ENCODE measurements at regions not wholly inside any gene's neighbourhood (a gene's known extent, or its start where the extent isn't known, plus 50 kb on each side); places are given as distances from the start of the nearest gene placed in this dataset.

DNA sequence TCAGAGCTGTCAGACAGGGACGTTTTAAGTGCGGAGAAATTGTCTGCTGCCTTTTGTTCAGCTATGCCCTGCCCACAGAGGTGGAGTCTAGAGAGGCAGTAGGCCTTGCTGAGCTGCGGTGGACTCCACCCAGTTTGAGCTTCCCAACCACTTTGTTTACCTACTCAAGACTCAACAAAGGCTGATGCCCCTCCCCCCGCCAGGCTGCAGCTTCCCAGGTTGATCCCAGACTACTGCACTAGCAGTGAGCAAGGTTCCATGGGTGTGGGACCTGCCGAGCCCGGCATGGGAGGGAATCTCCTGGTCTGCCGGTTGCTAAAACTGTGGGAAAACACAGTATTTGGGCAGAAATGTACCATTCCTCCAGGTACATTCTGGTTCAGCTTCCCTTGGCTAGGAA is 282.1 kb downstream of the VGLL3 start:
- no peak for DNase-seq

DNA sequence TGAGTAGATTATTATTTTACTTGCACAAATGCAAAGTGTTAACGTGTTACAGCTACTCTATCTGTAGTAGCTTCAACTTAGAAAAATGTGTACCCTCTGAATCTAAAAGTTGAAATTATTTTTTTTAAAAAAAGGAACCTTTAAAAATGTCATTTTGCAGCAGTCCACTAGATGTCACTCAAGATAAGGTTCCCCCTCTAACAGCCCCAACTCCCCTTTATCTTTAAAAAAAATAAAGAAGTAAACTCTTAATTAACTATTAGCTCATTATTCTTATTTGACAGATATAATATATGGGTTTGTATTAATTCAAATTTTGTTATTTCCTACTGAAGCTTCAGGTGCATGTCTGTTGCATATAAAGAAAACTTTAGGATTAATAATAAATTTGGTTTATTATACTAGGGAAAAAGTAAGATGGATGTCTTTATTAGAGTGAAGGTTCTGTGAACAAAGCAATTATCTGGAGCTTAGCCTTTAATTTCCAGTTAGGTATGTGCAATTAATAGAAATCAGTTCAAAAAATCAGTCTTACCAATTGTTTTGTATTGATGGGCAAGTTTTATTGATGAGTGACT is 288.5 kb downstream of the VGLL3 start:
- DNase-seq = peak; percentile 6

DNA sequence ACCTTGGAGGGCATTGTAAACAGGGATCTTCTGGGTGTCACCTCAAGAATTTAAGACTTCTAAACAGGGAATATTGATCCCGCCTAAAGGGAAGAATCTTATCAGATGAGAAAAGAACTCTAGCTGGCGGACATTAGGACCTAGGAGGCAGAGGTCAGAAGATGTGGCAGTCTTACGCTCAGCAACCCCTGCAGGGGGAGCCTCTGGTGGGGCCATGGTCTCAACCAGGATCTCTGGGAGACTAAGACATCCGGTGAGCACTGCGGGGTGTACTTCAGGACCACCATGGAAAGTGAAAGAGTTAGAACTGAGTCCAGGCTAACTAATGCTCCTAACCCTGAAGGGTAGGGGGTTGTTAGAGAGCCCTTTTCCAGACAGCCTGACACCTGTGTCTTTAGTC is 295.2 kb downstream of the VGLL3 start:
- no peak for DNase-seq

DNA sequence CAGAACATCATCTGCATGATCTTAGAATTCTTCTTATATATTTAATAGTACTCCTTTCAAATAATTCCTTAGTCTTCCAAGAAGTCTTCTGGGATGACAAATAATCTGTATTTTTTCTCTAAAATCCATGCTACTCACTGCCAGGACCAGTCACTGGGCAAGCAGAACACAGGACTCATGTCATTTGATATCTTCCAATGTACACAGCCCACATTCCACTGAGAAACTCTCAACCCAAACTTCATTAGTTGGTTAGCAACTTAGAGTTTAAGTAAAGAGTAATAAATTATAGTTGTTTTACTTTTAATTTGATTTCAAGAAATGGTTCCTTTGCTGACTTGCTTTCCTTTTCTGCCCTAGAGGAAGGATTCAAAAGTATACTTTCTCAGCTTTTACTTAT is 317.0 kb downstream of the VGLL3 start:
- no peak for DNase-seq

DNA sequence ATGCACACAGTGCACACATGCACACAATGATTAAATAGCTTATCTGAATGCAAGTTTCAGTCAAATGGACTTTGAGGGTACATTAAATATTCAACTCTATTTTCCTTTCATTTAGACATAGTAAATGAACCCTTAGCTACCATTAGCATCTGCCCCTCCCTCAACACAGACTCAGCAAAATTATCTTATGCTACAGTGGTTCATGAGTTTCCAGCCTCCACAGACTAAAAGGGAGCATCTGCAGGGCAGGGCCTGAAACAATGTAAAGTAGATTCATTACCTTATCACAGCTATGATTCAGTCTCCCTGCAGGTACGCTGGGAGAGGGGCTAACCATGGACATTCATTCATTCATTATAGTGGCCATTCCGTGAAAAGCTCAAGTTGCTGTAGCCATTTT is 329.1 kb downstream of the VGLL3 start:
- DNase-seq = no peak

DNA sequence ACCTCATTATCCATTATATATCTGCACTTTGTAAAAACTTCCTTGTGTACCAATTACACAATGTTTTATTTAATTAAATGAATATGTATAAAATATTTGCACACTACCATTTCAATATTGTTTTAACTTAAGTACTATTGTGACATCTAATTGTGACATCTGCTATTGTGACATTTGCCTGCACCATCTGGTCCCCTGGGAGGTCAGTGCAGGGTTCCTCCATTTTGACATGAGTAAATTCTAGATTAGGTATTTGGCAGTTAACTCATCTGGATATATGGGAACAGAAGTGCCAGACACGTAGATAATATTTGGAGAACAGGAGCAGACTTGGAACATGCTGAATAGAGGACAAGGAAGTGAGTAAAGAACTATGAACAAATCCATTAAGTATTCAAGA is 332.1 kb downstream of the VGLL3 start:
- no peak for DNase-seq

DNA sequence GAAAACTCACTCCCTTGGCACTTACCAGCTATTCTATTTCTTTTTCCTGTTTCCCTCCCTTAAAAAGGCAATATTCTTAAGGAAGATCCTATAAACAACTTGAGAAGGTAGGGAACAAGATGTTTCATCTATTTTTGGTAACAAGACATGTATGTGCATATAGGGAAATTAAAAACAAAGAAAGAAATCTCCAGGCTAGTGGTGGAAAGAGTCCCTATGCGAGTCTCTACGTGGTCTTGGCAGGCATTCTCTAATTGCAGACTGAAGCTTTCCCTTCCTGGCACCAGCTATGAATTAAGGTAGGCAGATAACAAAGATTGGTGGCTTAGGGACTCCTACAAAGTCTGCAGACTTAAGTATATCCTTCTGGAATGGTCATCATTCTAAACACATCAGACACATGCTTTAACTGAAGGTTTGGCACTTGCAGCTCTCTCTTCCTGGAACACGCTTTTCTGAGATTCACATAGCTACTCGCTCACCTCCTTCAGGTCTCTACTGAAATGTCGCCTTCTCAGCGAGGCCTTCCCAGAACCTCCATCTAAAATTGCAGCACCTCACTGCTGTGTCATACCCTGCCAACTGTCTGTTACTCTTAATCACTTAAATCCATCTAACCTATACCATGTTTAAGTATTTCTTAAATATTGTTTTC is 336.0 kb downstream of the VGLL3 start:
- DNase-seq = no peak

DNA sequence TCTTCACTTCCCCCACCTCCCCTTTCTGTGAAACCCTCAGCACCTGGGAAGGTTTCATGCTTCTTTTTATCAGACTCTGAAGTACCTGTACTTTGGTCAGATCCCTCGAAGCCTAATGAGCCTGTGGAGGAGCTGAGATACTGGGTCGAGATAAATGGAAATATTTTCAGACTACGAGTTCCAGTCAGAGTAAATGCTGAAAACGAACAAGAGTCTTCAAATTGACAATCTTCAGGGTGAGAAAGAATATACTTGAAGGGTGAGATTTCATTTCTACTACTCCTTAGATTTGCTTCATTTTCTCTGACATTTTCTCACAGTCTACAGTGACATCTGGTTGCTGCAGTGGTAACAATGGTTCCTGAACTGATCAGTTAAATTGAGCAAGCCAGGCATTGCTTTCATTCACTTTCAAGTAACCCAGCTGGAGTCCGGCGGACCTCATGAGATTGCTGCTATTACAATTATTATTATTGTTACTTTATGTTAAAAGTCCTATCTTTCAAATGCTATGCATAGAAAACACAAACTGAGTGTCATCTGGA is 337.2 kb downstream of the VGLL3 start:
- DNase-seq = no peak

DNA sequence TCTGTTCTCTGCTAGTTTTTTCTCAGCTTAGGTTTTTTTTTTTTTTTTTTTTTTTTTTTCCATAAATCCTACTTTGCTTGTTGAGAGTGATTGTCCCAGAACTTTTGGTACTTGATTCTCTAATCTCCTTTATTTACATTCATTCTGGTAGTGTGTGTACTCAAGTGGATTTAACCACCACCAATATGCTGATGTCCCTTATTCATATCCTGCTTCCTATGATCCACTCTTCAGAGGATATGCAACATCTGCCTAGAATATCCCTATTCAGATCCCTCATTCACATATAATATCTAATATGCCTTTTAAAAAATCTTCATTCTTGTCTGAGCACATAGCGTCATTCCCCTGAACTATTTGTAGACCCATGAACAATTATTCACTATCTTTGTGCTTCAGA is 342.9 kb downstream of the VGLL3 start:
- no peak for DNase-seq

DNA sequence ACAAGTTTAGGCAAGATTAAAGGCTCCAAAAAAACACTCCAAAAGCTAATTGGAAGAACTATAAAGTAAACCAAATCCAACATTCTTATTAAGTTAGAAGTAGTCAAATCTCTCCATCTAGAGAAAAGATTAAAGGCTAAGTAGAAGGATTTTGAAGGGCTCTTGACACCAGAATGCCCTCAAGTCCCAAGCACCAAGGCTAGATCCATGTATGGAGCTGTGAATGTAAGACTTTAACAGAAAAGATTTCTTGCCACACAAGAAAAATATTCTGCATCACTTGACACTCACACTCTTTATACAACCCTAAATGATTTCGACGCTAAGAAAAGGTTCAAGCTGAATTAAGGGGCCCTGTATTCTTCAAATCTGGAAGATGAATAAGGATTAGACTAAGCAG is 345.2 kb downstream of the VGLL3 start:
- no peak for DNase-seq

DNA sequence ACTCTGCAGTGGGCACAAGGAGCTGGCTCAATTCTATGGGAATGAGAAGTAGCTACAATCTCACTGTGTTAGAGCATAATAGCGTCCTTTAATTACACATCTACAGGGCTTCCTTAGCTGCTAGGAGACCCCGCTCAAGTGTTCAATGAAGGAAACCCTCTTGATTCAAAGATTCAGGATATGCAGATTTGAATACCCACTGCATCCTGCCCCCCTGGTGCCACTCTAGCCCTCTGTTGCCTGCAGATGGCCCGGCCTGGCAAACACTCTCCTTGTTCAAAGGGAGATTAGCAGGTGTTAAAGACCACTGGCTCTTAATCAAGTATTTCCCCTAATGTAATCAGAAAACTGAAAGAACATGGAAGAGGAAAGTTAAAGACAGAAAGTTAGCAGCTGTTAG is 356.6 kb downstream of the VGLL3 start:
- no peak for DNase-seq

DNA sequence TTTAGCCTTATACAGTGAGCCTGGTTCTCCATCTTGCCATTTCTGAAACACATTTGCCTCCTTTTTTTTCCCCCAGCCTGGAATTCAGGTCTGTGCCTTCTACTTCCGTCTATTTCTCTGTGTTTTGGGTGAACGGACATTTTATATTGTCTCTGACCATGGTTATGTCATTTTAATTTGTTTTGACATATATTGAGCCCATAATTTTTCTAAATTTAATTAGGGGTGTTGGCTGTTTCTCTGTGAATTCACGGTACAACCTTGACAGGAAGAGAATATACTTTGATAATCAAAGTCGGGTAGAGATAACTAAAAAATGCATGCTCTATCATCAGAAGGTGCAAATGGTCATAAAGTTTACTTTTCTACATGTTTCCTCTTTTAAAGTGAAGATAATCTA is 361.4 kb downstream of the VGLL3 start:
- DNase-seq = no peak

DNA sequence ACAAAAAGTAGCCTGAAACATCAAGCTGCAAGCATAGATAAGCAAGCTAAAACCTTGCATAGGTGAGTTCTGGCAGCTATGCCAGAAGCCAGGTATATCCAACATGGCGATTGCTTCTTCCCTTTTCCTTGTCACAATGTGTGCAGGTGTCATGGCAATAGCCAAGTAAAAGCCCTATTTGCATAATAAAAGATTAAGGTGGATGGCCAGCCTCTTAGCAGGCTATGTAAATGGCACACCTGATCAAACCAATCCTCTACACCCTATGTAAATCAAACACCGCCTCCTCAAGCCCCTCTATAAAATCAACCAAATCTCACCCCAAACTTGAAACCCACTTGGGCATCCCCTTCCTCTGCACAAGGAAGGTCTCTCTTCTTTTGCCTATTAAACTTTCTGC is 366.8 kb downstream of the VGLL3 start:
- DNase-seq = no peak

DNA sequence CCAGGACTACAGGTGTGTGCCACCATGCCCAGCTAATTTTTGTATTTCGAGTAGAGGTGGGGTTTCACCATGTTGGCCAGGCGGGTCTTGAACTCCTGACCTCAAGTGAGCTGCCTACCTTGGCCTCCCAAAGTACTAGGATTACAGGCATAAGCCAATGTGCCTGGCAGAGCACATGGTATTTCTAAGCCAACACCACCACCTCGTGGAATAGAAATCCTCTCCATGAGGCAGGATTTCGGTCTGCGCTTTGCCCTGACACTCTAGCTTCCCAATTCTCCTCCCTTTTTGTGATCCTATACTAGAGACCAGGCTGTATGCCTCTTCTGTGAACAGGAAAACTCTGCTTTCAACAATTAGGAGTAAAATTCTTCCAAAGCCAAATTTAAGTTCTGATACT is 372.2 kb downstream of the VGLL3 start:
- DNase-seq = no peak

DNA sequence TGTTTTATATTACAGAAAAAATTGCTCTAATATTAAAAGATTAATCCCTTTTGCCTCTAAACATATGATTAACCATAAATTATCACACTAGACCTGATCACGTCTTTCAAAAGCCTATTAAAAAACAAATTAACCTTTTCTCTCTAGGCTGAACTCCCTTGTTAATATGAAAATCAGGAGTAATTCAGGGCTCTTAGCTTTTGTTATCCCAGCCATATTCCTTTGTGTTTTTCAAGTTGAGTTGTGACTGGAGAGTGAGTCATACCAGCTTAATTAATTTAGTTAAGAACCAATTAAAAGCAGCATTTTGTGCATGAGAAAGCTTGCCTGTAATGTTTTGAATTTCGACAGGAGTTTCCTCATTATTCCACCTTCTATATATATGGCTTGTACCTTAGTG is 385.8 kb downstream of the VGLL3 start:
- no peak for DNase-seq

DNA sequence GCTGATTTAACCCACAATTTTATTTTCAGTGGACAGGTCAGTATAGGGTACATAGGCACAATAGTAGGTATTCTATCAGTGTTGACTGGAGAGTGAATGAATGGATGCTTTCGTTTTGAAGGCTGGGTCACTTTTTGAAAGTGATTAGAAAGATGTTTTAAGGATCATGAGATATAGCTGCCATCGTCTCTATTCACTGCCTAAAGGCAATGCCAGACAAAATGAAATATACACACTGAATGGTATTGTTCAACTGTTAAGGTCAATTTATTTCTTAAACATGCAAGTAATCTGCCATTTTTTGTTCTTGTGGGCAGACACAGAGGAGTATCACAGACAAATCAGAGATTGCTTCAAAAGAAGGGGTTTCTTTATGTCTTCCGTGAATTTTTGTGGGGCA is 395.3 kb downstream of the VGLL3 start:
- no peak for DNase-seq

DNA sequence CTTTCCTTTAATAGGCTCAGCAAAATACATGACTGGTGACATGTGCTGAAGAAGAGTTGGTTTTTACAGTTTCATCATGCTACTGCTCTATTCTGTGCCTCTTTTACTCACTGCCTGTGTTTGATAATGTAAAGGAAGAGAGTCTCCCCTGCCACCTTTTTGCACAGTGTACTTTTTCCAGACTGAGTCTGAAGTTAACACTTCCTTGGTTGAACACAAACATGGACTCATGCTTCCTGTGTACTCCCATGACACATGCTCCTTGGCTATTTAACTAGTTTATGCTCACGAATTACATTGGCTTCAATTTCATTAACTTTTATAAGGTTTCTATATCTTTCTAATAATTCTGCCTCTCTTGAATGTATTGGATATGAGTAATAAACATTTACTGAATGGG is 396.1 kb downstream of the VGLL3 start:
- no peak for DNase-seq

DNA sequence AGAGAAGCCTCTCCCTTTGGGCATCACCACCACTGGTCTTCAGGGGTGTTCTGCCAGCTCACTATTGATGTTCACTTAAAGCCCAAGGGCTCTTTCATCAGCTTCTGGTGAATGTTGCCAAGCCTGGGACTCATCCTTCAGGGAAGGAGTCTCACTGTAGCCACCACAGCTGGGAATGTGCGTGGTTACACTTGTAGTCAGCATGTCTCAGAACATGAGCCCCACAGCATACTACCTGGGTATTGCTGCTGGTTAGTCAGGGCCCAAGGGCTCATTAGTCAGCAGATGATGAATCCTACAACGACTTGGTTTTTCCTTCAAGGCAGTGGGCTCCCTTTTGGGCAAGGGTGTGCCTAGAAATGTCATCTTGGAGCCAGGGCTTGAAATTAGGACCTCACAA is 412.9 kb downstream of the VGLL3 start:
- DNase-seq = no peak

DNA sequence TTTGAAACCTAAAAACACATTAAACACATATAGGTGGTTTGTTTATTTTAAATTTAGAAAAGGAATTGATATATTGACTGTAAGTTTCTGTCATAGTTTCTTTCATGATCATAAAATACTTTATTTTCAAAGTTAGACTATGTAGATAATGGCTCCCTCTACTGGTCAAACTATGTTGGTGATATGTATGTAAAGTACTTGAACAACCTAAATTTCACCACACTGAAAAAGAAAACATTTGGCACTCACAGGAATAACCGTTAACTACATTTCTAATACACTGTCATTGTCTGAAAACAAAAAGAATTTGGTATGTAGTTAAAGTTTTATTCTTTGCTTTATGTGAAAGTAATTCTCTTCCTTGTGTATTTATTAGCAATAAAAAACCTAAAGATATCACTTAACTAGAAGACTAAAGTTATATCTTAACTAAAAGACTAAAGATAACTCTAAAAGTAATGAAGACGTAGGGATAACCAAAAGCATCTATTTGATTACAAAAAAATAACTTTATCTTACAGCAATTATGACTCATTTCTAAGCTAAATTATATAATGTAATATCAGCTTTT is 427.5 kb downstream of the VGLL3 start:
- peak; percentile 16 for DNase-seq

DNA sequence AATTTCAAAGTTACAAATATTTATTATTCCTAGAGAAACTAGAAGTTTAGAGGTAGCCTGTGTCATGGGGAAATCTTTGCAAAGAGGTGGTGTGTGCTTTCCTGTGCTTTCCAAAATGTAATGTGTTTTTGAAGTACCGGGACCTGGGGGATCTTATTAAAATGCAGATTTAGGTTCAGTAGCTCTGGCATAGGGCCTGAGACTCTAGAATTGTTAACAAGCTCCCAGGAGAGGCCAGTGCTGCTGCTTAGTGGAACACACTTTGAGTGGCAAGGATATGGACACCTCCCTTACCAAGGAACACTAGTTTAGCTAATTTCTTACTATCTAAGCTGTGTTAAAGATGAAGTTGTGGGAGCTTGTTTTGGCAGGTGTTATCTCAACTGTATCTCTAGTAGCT is 428.9 kb downstream of the VGLL3 start:
- DNase-seq = no peak

DNA sequence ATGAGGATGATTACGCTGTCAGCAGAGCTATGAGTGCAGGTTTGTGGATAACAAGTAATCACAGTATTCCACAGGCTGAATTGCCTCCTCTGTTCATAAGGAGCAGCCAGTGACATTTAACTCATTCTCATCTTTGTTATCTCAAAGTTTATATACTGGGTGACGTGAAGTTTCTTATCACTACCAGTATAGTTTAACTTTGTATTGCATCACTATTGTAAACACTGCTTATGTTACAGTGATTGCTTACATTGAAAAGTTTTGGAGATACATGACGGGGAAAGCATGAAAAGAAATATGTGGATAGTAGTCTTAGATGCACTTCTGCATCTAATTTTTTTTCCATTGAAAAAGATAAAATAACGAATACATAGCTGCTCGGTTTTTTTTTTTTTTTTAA is 429.7 kb downstream of the VGLL3 start:
- no peak for DNase-seq

DNA sequence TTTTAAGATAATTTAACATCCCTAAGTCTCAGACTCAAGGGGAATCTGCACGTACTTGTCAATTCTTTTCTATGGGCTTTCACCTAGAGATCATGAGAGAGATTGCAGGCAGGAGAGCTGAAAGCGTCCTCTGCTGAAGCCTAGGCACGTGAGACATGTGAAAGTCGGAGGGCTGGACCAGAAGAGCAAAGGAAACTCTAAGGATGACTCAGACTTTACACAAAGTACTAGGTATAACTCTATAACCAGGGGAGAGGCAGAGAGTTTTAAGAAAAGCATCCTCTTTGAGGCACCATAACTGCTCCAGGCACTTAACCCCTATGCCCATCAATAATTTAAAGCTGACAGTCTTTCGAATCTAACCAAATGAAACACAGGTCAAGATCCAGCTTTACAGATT is 436.6 kb downstream of the VGLL3 start:
- DNase-seq = no peak

DNA sequence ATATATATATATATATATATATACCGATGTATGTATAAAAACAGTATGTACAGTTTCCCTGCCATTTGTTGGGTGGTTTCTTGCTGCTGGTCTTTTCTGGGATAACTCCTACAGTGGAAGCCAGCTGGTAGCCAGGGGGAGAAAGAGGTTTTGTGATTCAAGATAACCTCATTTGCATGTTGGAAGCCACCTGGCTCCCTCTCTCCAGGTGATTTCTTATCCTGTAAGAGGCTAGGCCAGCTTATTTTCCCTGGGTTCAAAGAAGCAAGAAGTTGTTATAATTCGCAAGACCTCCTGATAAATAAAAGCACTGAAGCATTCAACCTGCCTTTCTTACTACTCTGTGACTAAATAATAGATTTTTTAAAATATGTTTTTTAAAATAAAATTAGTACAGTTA is 443.3 kb downstream of the VGLL3 start:
- no peak for DNase-seq

DNA sequence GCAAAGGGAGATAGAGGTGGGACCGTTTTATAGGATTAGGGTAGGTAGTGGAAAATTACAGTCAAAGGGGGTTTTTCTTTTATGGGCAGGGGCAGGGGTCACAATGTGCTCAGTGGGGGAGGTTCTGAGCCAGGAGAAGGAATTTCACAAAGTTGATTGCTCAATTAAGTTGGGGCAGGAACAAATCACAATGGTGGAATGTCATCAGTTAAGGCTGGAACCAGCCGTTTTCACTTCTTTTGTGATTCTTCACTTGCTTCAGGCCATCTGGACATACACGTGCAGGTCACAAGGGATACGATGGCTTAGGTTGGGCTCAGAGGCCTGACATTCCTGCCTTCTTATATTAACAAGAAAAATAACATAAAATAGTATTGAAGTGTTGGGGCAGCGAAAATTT is 453.8 kb downstream of the VGLL3 start:
- DNase-seq = no peak

DNA sequence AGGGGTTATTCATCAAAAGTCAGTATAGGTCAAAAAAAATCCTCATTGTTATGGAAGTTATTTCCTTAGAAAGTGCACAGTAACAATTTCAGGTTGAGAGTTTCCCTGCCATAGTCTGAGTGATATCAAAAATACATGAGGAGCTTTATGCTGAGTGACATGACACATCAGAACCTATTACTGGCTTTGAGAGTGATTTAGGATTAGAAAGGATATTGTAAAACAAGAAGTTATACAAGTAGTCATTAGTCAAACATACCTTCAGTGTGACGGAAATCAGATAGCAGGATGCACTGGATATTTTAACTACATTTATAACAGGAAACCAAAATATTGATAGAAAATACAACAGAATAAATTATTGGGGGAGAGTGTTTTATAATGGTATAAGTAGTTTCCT is 471.1 kb downstream of the VGLL3 start:
- DNase-seq = no peak
